H9 (cell line): ENCODE measurements at regions not wholly inside any gene's neighbourhood (a gene's known extent, or its start where the extent isn't known, plus 50 kb on each side); places are given as distances from the start of the nearest gene placed in this dataset.

Source experiments
- DNase-seq: peaks from one replicate; pipeline ENCODE4 v3.0.0-alpha.2; 2017
- H2AFZ ChIP-seq: one replicate; pipeline ENCODE4 v1.6.1; 2013; ENCODE audit warnings: mild to moderate bottlenecking, low read length, control low read depth, moderate library complexity
- H2AK5ac ChIP-seq: 2 replicates; pipeline ENCODE4 v1.6.1; 2013; ENCODE audit warnings: low read length, control low read depth, mixed read lengths; ENCODE audit not compliant: insufficient read length
- H2BK120ac ChIP-seq: one replicate; pipeline ENCODE4 v1.6.1; 2013; ENCODE audit warnings: low read depth, mild to moderate bottlenecking, low read length, control low read depth, inconsistent platforms; ENCODE audit not compliant: poor library complexity, severe bottlenecking
- H2BK12ac ChIP-seq: 2 replicates; pipeline ENCODE4 v1.6.1; 2013; ENCODE audit warnings: low read length, control low read depth, mixed read lengths, low read depth; ENCODE audit not compliant: insufficient read length
- H2BK15ac ChIP-seq: 2 replicates; pipeline ENCODE4 v1.6.1; 2013; ENCODE audit warnings: low read depth, low read length, control low read depth
- H2BK20ac ChIP-seq: one replicate; pipeline ENCODE4 v1.6.1; 2013; ENCODE audit warnings: low read depth, mild to moderate bottlenecking, low read length, control low read depth, inconsistent platforms; ENCODE audit not compliant: poor library complexity, severe bottlenecking
- H2BK5ac ChIP-seq: 2 replicates; pipeline ENCODE4 v1.6.1; 2013; ENCODE audit warnings: low read length, control low read depth, mixed read lengths; ENCODE audit not compliant: insufficient read length
- H3K14ac ChIP-seq: 2 replicates; pipeline ENCODE4 v1.6.1; 2013; ENCODE audit warnings: low read length, control low read depth; ENCODE audit not compliant: insufficient read depth
- H3K18ac ChIP-seq: 2 replicates; pipeline ENCODE4 v1.6.1; 2013; ENCODE audit warnings: low read depth, mild to moderate bottlenecking, mixed read lengths, low read length, control low read depth; ENCODE audit not compliant: insufficient read length
- H3K23ac ChIP-seq: 2 replicates; pipeline ENCODE4 v1.6.1; 2013; ENCODE audit warnings: low read length, control low read depth, mixed read lengths, low read depth; ENCODE audit not compliant: insufficient read length
- H3K23me2 ChIP-seq: 2 replicates; pipeline ENCODE4 v1.6.1; 2013; ENCODE audit warnings: low read depth, mild to moderate bottlenecking, mixed read lengths, low read length, control low read depth; ENCODE audit not compliant: insufficient read length, poor library complexity, severe bottlenecking
- H3K27ac ChIP-seq: 2 replicates; pipeline ENCODE4 v1.5.1; 2013; ENCODE audit warnings: low read length, control low read depth, mixed read lengths, low read depth; ENCODE audit not compliant: insufficient read length
- H3K27me3 ChIP-seq: 2 replicates; pipeline ENCODE4 v1.6.1; 2013; ENCODE audit warnings: low read length, control low read depth, inconsistent platforms; ENCODE audit not compliant: insufficient read depth
- H3K4ac ChIP-seq: 2 replicates; pipeline ENCODE4 v1.6.1; 2013; ENCODE audit warnings: low read depth, mild to moderate bottlenecking, control low read depth, inconsistent platforms, low read length, moderate library complexity
- H3K4me1 ChIP-seq: 2 replicates; pipeline ENCODE4 v1.6.1; 2013; ENCODE audit warnings: low read length, control low read depth, inconsistent platforms; ENCODE audit not compliant: insufficient read depth
- H3K4me2 ChIP-seq: 2 replicates; pipeline ENCODE4 v1.6.1; 2013; ENCODE audit warnings: low read length, control low read depth, mixed read lengths; ENCODE audit not compliant: insufficient read length, insufficient read depth
- H3K56ac ChIP-seq: 2 replicates; pipeline ENCODE4 v1.6.1; 2013; ENCODE audit warnings: low read depth, mild to moderate bottlenecking, mixed read lengths, low read length, control low read depth; ENCODE audit not compliant: insufficient read length
- H3K79me1 ChIP-seq: 2 replicates; pipeline ENCODE4 v1.6.1; 2013; ENCODE audit warnings: low read depth, mild to moderate bottlenecking, moderate library complexity, low read length, control low read depth, inconsistent platforms; ENCODE audit not compliant: insufficient read depth, poor library complexity, severe bottlenecking
- H3K79me2 ChIP-seq: 2 replicates; pipeline ENCODE4 v1.6.1; 2013; ENCODE audit warnings: low read length, control low read depth, inconsistent platforms; ENCODE audit not compliant: insufficient read depth
- H3K9ac ChIP-seq: 2 replicates; pipeline ENCODE4 v1.6.1; 2013; ENCODE audit warnings: low read length, control low read depth, mixed read lengths; ENCODE audit not compliant: insufficient read length; ENCODE audit errors: extremely low read depth
- H3K9me3 ChIP-seq: one replicate; pipeline ENCODE4 v1.6.1; 2013; ENCODE audit warnings: low read depth, low read length, inconsistent platforms; ENCODE audit not compliant: control insufficient read depth
- H3T11ph ChIP-seq: one replicate; pipeline ENCODE4 v1.6.1; 2013; ENCODE audit warnings: mild to moderate bottlenecking, low read length, control low read depth, inconsistent platforms
- H4K20me1 ChIP-seq: one replicate; pipeline ENCODE4 v1.6.1; 2013; ENCODE audit not compliant: control insufficient read depth, insufficient read length, insufficient read depth
- H4K5ac ChIP-seq: 2 replicates; pipeline ENCODE4 v1.6.1; 2013; ENCODE audit warnings: low read depth, mild to moderate bottlenecking, mixed read lengths, low read length, control low read depth; ENCODE audit not compliant: insufficient read length
- H4K8ac ChIP-seq: replicated peaks from 2 replicates; pipeline ENCODE4 v1.6.1; 2013; ENCODE audit warnings: low read length, control low read depth, mixed read lengths, low read depth; ENCODE audit not compliant: insufficient read length
- H4K91ac ChIP-seq: 2 replicates; pipeline ENCODE4 v1.6.1; 2013; ENCODE audit warnings: low read depth, mild to moderate bottlenecking, moderate library complexity, mixed read lengths, low read length, control low read depth; ENCODE audit not compliant: insufficient read length
- H3K27ac Mint-ChIP-seq, 3 experiments: 2 replicates in 2 of 3; 3 replicates in 1 of 3; pipeline ENCODE4 v1.8.0; 2020 to 2021; ENCODE audit warnings: mixed read lengths in 3 of 3, mild to moderate bottlenecking in 1 of 3, moderate library complexity in 1 of 3
- H3K27me3 Mint-ChIP-seq: 2 replicates; pipeline ENCODE4 v1.8.0; 2021; ENCODE audit warnings: low read depth, mild to moderate bottlenecking, moderate library complexity, mixed read lengths
- H3K36me3 Mint-ChIP-seq, 3 experiments: 2 replicates in 2 of 3; 3 replicates in 1 of 3; pipeline ENCODE4 v1.8.0; 2020 to 2021; ENCODE audit warnings: low read depth in 3 of 3, mixed read lengths in 3 of 3; ENCODE audit not compliant: insufficient read depth in 1 of 3
- H3K4me1 Mint-ChIP-seq, 2 experiments: 2 replicates each; pipeline ENCODE4 v1.8.0; 2020; ENCODE audit warnings: mixed read lengths in 2 of 2
- H3K4me3 Mint-ChIP-seq, 2 experiments: 2 replicates in 1 of 2; 3 replicates in 1 of 2; pipeline ENCODE4 v1.8.0; 2020 to 2021; ENCODE audit warnings: mild to moderate bottlenecking in 2 of 2, mixed read lengths in 2 of 2, moderate library complexity in 1 of 2
- H3K9me3 Mint-ChIP-seq, 2 experiments: 2 replicates in 1 of 2; 3 replicates in 1 of 2; pipeline ENCODE4 v1.8.0; 2020; ENCODE audit warnings: mild to moderate bottlenecking in 2 of 2, mixed read lengths in 2 of 2, moderate library complexity in 1 of 2
- WGBS: extraction: QIAGEN DNeasy Blood & Tissue Kit; methylation state at CpG from one replicate; pipeline ENCODE4 v1.1.7; 2013; ENCODE audit warnings: missing lambda C conversion rate, low lambda C conversion rate, mixed read lengths; ENCODE audit not compliant: insufficient read length; ENCODE audit errors: extremely low coverage; 5-methylcytosine and 5-hydroxymethylcytosine counted together
- TF ChIP-seq, protein P1 (sequence below): fragments of 200-600 bp; sonication (generic); conservative IDR thresholded peaks from 3 replicates; pipeline ENCODE4 v1.8.0; 2021; ENCODE audit warnings: antibody characterized with exemption, mild to moderate bottlenecking

DNA sequence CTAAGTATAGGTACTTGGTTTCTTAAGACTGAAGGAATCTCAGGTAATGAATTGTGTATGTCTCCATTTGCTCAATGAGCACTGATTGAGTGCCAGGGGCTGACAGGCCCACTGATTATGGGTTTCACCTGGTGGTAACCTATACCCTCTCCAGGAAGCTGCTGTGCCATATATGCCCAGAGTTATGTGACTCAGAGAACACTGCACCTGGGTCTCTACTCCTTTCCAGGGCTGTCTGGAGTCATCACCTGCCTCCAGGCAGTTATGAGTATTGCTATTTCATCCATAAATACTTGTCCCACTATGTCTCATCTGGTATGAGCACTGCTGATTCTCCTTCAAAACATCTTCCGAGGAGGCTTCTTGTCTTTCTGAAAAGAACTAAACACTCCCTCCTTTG lies 692.9 kb downstream of the BCL11B start:
- Histone ChIP-seq H4K20me1 (no peaks in the 10 kb centered on the region), H3K14ac (no peak overlapping the region), H3K79me1 (no peaks in the 10 kb centered on the region), H3K9me3 (no peaks in the 10 kb centered on the region), H2BK120ac (no peak overlapping the region), H3K23me2 (no peaks in the 10 kb centered on the region), H2BK5ac (no peak overlapping the region), H3K27me3 (no peaks in the 10 kb centered on the region), H2BK15ac (no peak overlapping the region), H3K4ac (no peak overlapping the region), H3T11ph (no peak overlapping the region), H2AFZ (no peak overlapping the region), H3K27ac (no peak overlapping the region), H3K79me2 (no peaks in the 10 kb centered on the region), H3K56ac (no peak overlapping the region), H3K4me2 (no peak overlapping the region), H3K4me1 (no peaks in the 10 kb centered on the region), H3K18ac (no peak overlapping the region), H2AK5ac (no peak overlapping the region), H3K9ac (no peak overlapping the region), H3K23ac (no peak overlapping the region), H2BK12ac (no peak overlapping the region), H4K8ac (no peak overlapping the region), H4K5ac (no peak overlapping the region), H2BK20ac (no peak overlapping the region), H4K91ac (no peak overlapping the region)
- peaks cover 0 to 9% (median 2%) of the 10 kb centered on the region in 3 experiments; a peak in 2 of 7 replicates for H3K36me3 Mint-ChIP-seq
- WGBS, result no CpG with 5 or more reads among the region's 1 CpG
- no peaks in the 10 kb centered on the region; a peak in 1 of 4 replicates for H3K4me1 Mint-ChIP-seq
- TF ChIP-seq, protein P1, sequence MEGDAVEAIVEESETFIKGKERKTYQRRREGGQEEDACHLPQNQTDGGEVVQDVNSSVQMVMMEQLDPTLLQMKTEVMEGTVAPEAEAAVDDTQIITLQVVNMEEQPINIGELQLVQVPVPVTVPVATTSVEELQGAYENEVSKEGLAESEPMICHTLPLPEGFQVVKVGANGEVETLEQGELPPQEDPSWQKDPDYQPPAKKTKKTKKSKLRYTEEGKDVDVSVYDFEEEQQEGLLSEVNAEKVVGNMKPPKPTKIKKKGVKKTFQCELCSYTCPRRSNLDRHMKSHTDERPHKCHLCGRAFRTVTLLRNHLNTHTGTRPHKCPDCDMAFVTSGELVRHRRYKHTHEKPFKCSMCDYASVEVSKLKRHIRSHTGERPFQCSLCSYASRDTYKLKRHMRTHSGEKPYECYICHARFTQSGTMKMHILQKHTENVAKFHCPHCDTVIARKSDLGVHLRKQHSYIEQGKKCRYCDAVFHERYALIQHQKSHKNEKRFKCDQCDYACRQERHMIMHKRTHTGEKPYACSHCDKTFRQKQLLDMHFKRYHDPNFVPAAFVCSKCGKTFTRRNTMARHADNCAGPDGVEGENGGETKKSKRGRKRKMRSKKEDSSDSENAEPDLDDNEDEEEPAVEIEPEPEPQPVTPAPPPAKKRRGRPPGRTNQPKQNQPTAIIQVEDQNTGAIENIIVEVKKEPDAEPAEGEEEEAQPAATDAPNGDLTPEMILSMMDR, result no peak
- H3K4me3 Mint-ChIP-seq, result no peak overlapping the region
- no peak overlapping the region for H3K27ac Mint-ChIP-seq
- peaks cover 6% of the 10 kb centered on the region for H3K27me3 Mint-ChIP-seq
- peaks cover 9 to 18% of the 10 kb centered on the region in 2 experiments; a peak in 3 of 5 replicates for H3K9me3 Mint-ChIP-seq
- DNase-seq, result no peak
